ENCODE measurements at regions not wholly inside any gene's neighbourhood (a gene's known extent, or its start where the extent isn't known, plus 50 kb on each side); places are given as distances from the start of the nearest gene placed in this dataset.

GRCh38 chr4:38382520-38382919 is 281.5 kb upstream of the KLF3 start:
- no peak overlapping the region for H3K4me3 ChIP-seq (ENCODE audit: low read depth, low read length)
- no peak for DNase-seq (ENCODE audit: low read depth)
- TF ChIP-seq, protein P1, sequence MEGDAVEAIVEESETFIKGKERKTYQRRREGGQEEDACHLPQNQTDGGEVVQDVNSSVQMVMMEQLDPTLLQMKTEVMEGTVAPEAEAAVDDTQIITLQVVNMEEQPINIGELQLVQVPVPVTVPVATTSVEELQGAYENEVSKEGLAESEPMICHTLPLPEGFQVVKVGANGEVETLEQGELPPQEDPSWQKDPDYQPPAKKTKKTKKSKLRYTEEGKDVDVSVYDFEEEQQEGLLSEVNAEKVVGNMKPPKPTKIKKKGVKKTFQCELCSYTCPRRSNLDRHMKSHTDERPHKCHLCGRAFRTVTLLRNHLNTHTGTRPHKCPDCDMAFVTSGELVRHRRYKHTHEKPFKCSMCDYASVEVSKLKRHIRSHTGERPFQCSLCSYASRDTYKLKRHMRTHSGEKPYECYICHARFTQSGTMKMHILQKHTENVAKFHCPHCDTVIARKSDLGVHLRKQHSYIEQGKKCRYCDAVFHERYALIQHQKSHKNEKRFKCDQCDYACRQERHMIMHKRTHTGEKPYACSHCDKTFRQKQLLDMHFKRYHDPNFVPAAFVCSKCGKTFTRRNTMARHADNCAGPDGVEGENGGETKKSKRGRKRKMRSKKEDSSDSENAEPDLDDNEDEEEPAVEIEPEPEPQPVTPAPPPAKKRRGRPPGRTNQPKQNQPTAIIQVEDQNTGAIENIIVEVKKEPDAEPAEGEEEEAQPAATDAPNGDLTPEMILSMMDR (IDR thresholded peaks at IDR 0.05; ENCODE audit: low read depth, low read length, missing control alignments) = no peak

DNA sequence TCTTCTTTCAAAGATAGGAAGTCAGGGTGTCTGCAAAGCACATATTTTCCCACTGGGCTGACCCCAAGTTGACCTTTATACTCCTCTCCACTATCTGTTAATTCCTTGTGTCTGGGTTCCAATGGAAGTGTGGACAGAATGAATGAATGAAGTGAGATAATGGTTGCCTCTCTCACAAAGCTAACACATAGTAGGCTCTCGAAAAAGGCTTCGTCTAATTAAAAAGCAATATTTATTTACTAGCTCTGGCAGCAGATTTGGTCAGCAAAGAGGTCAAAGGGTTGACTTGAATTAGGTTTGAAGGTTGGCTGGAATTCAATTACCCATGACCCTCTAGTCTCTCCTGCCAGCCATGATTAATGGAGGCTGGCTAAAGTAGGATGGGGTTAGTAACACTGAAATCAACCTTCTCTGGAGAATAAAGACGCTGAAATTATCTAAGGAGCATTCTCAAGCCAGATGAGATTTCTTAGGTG is 280.3 kb upstream of the KLF3 start:
- TF ChIP-seq, protein P1 (IDR thresholded peaks at IDR 0.05; ENCODE audit: low read depth, low read length, missing control alignments) = no peak
- DNase-seq (ENCODE audit: low read depth) = no peak
- no peak overlapping the region for H3K4me3 ChIP-seq (ENCODE audit: low read depth, low read length)

DNA sequence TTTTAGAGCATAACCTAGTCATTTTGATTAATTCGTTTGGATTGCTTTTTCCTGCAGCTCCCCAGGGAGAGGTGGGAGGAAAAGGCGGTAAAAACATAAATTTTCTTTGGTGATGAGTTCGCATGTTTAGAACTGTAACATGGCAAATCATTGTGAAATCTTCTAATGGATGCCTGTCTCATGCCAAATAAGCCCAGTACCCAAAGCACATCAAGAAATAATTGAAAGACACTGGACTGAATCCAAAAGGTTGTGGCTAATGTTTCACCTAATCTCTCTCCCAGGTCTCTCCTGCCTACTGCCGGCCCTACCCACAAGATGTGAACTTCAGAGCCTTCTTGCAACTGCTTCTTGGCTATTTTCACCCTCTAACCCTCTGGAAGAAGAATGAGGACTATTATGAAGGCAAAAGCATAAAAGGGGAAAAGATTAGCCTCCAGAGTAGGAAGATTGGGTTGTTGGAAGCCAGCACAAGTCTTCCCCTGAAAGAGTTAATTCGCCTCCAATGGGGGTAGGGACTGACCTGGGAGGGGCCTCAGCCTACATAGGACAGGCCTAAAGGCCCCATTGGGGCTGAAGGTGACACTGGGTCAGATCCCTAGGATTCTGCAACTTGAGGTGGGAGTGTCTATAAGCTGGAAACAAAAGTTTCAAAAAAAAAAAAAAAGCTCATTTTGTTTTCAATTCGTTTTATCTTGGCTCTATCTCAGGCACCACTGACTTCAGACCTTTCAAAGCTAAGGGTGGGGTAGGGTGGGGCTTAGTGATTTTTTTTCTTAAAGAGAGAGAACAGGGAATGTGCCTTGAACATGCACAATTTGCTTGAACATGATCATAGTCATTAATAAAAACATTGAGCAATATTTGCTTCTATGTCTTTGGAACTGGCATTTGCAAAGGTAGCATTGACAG is 278.6 kb upstream of the KLF3 start:
- H3K4me3 ChIP-seq (ENCODE audit: low read depth, low read length) = no peak overlapping the region
- TF ChIP-seq, protein P1 (IDR thresholded peaks at IDR 0.05; ENCODE audit: low read depth, low read length, missing control alignments) = no peak
- no peak for DNase-seq (ENCODE audit: low read depth)

- DNase-seq (ENCODE audit: low read depth) = no peak
- H3K4me3 ChIP-seq (ENCODE audit: low read depth, low read length) = no peak overlapping the region
Observed at GRCh38 chr4:38386005-38386551, 277.9 kb upstream of the KLF3 start.

GRCh38 chr4:38386654-38387188 is 277.3 kb upstream of the KLF3 start:
- TF ChIP-seq, protein P1 (IDR thresholded peaks at IDR 0.05; ENCODE audit: low read depth, low read length, missing control alignments) = no peak
- H3K4me3 ChIP-seq (ENCODE audit: low read depth, low read length) = no peak overlapping the region
- DNase-seq (ENCODE audit: low read depth) = no peak

More at GRCh38 chr4:38386005-38386551, 277.9 kb upstream of the KLF3 start:
- TF ChIP-seq, protein P1 (IDR thresholded peaks at IDR 0.05; ENCODE audit: low read depth, low read length, missing control alignments) = no peak

DNA sequence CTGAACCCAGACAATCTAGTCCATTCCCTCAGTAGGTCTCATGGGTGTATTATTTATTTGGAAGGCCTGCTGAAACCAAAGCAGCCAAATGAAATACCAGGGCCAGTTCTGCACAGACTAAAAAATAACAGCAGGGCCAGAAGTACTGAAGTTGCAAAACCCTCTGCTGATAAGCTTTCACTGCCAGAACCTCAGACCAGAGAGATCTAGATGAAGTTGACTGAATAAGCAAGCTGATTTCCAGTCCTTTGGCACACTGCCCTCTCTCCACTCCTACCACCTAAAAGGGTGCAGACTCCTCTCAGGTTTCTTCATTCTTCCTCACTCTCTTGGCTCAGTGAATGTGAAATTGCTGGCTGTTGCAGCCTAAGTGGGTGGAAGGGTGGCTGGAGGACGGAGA is 276.7 kb upstream of the KLF3 start:
- no peak for DNase-seq (ENCODE audit: low read depth)
- no peak overlapping the region for H3K4me3 ChIP-seq (ENCODE audit: low read depth, low read length)
- TF ChIP-seq, protein P1 (IDR thresholded peaks at IDR 0.05; ENCODE audit: low read depth, low read length, missing control alignments) = no peak
